ENCODE measurements at regions not wholly inside any gene's neighbourhood (a gene's known extent, or its start where the extent isn't known, plus 50 kb on each side); places are given as distances from the start of the nearest gene placed in this dataset.

DNA sequence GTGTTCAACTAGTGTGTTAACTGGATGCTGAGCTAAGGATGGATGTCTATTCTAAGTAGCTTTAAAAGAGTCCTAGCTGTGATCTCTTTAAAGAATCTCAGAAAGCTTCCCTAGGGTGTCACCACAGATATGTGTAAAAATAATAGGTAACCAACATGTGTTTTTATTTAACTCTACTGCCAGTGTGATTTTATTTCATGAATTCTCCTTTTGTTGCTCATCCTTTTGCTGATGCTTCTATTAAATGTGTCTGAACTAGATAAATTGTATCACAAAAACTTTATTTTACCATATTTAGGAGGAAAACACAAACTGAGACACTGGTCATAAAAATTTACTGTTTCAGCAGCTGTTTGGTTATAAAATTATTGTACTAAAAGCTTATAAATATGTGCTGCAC, 809.4 kb upstream of the CITED2 start:
- no peak overlapping the region for H3K4me3 ChIP-seq (ENCODE audit: insufficient read depth, low read depth, low read length)
- H3K4me3 Mint-ChIP-seq (ENCODE audit: unreplicated experiment) = no peak overlapping the region
- H3K27me3 Mint-ChIP-seq (ENCODE audit: low read depth, unreplicated experiment) = no peaks in the 10 kb centered on the region
- no peak overlapping the region for H3K4me2 ChIP-seq (ENCODE audit: low read length)
- no peak overlapping the region for H3K27ac Mint-ChIP-seq (ENCODE audit: unreplicated experiment)
- FAIRE-seq = peak; percentile 84
- no peak overlapping the region for H2AFZ ChIP-seq (ENCODE audit: low read depth, low read length)
- no peaks in the 10 kb centered on the region for H3K36me3 Mint-ChIP-seq (ENCODE audit: low read depth, unreplicated experiment)
- no peaks in the 10 kb centered on the region for H4K20me1 ChIP-seq (ENCODE audit: insufficient read depth, low read length)
- no peak overlapping the region for H3K9ac ChIP-seq (ENCODE audit: low read length)
- no peaks in the 10 kb centered on the region for H3K4me1 ChIP-seq (ENCODE audit: insufficient read depth, low read length)
- no peaks in the 10 kb centered on the region for H3K4me1 Mint-ChIP-seq (ENCODE audit: low read depth, unreplicated experiment)
- peaks cover 16% of the 10 kb centered on the region for H3K9me3 Mint-ChIP-seq (ENCODE audit: unreplicated experiment)
- H3K79me2 ChIP-seq (ENCODE audit: insufficient read depth, low read length) = no peaks in the 10 kb centered on the region
- DNase-seq (ENCODE audit: low read depth) = peak; percentile 36
- TF ChIP-seq CTCF (IDR thresholded peaks at IDR 0.05; ENCODE audit: insufficient read depth, low read depth, low read length) = no peak
- no peak for TF ChIP-seq EZH2 (IDR thresholded peaks at IDR 0.05; ENCODE audit: insufficient read depth, low read length)
- no peaks in the 10 kb centered on the region for H3K9me3 ChIP-seq (ENCODE audit: insufficient read depth, low read depth, low read length)
- H3K27me3 ChIP-seq (ENCODE audit: insufficient read depth, low read length) = no peaks in the 10 kb centered on the region
- H3K27ac ChIP-seq (ENCODE audit: low read depth, low read length) = no peak overlapping the region
- no peaks in the 10 kb centered on the region for H3K36me3 ChIP-seq (ENCODE audit: insufficient read depth, low read length)

GRCh38 chr6:140182821-140183220, 808.4 kb upstream of the CITED2 start:
- Histone ChIP-seq H2AFZ (ENCODE audit: low read depth, low read length) (no peak overlapping the region), H4K20me1 (ENCODE audit: insufficient read depth, low read length) (no peaks in the 10 kb centered on the region), H3K4me3 (ENCODE audit: insufficient read depth, low read depth, low read length) (no peak overlapping the region), H3K36me3 (ENCODE audit: insufficient read depth, low read length) (no peaks in the 10 kb centered on the region), H3K4me2 (ENCODE audit: low read length) (no peak overlapping the region), H3K27me3 (ENCODE audit: insufficient read depth, low read length) (no peaks in the 10 kb centered on the region), H3K79me2 (ENCODE audit: insufficient read depth, low read length) (no peaks in the 10 kb centered on the region), H3K9ac (ENCODE audit: low read length) (no peak overlapping the region), H3K4me1 (ENCODE audit: insufficient read depth, low read length) (peaks cover 4% of the 10 kb centered on the region), H3K9me3 (ENCODE audit: insufficient read depth, low read depth, low read length) (no peaks in the 10 kb centered on the region), H3K27ac (ENCODE audit: low read depth, low read length) (no peak overlapping the region)
- H3K27me3 Mint-ChIP-seq (ENCODE audit: low read depth, unreplicated experiment) = no peaks in the 10 kb centered on the region
- H3K4me3 Mint-ChIP-seq (ENCODE audit: unreplicated experiment) = no peak overlapping the region
- no peaks in the 10 kb centered on the region for H3K36me3 Mint-ChIP-seq (ENCODE audit: low read depth, unreplicated experiment)
- H3K27ac Mint-ChIP-seq (ENCODE audit: unreplicated experiment) = no peak overlapping the region
- FAIRE-seq (no peak), DNase-seq (ENCODE audit: low read depth) (peak; percentile 7)
- peaks cover 6% of the 10 kb centered on the region for H3K9me3 Mint-ChIP-seq (ENCODE audit: unreplicated experiment)
- TF ChIP-seq CTCF (IDR thresholded peaks at IDR 0.05; ENCODE audit: insufficient read depth, low read depth, low read length) (no peak), EZH2 (IDR thresholded peaks at IDR 0.05; ENCODE audit: insufficient read depth, low read length) (no peak)
- H3K4me1 Mint-ChIP-seq (ENCODE audit: low read depth, unreplicated experiment) = no peaks in the 10 kb centered on the region

GRCh38 chr6:140181876-140182275, 807.4 kb upstream of the CITED2 start:
- H3K27ac ChIP-seq (ENCODE audit: low read depth, low read length) = no peak overlapping the region
- FAIRE-seq (no peak), DNase-seq (ENCODE audit: low read depth) (no peak)
- no peak overlapping the region for H3K4me2 ChIP-seq (ENCODE audit: low read length)
- H3K36me3 ChIP-seq (ENCODE audit: insufficient read depth, low read length) = no peaks in the 10 kb centered on the region
- H3K4me1 ChIP-seq (ENCODE audit: insufficient read depth, low read length) = peaks cover 4% of the 10 kb centered on the region
- H3K27ac Mint-ChIP-seq (ENCODE audit: unreplicated experiment) = no peak overlapping the region
- H3K4me1 Mint-ChIP-seq (ENCODE audit: low read depth, unreplicated experiment) = no peaks in the 10 kb centered on the region
- H3K4me3 Mint-ChIP-seq (ENCODE audit: unreplicated experiment) = no peak overlapping the region
- TF ChIP-seq EZH2 (IDR thresholded peaks at IDR 0.05; ENCODE audit: insufficient read depth, low read length) (no peak), CTCF (IDR thresholded peaks at IDR 0.05; ENCODE audit: insufficient read depth, low read depth, low read length) (no peak)
- H3K4me3 ChIP-seq (ENCODE audit: insufficient read depth, low read depth, low read length) = no peak overlapping the region
- peaks cover 2% of the 10 kb centered on the region for H3K9me3 Mint-ChIP-seq (ENCODE audit: unreplicated experiment)
- no peaks in the 10 kb centered on the region for H3K9me3 ChIP-seq (ENCODE audit: insufficient read depth, low read depth, low read length)
- H2AFZ ChIP-seq (ENCODE audit: low read depth, low read length) = no peak overlapping the region
- no peak overlapping the region for H3K9ac ChIP-seq (ENCODE audit: low read length)
- H3K27me3 Mint-ChIP-seq (ENCODE audit: low read depth, unreplicated experiment) = no peaks in the 10 kb centered on the region
- H4K20me1 ChIP-seq (ENCODE audit: insufficient read depth, low read length) = no peaks in the 10 kb centered on the region
- no peaks in the 10 kb centered on the region for H3K27me3 ChIP-seq (ENCODE audit: insufficient read depth, low read length)
- H3K79me2 ChIP-seq (ENCODE audit: insufficient read depth, low read length) = no peaks in the 10 kb centered on the region
- H3K36me3 Mint-ChIP-seq (ENCODE audit: low read depth, unreplicated experiment) = no peaks in the 10 kb centered on the region
